Kidney (tissue), 13 donors: ENCODE measurements at regions not wholly inside any gene's neighbourhood (a gene's known extent, or its start where the extent isn't known, plus 50 kb on each side); places are given as distances from the start of the nearest gene placed in this dataset.

ENCODE experiments used
- DNase-seq, 5 donors: peaks; one replicate each; pipeline ENCODE4 v3.0.0-alpha.2; 2013 to 2020
- FAIRE-seq: peaks from 2 replicates; lab custom pipeline; 2012; peaks lifted over from hg19 to GRCh38; lab: Jason Lieb, UNC
- H3K27ac ChIP-seq, 2 donors: one replicate each; pipeline ENCODE4 v1.7.0; 2013; ENCODE audit warnings: low read depth in 2 of 2, low read length in 2 of 2, inconsistent platforms in 1 of 2
- H3K27me3 ChIP-seq: one replicate; pipeline ENCODE4 v1.7.1; 2013; ENCODE audit warnings: low read length, inconsistent platforms; ENCODE audit not compliant: control insufficient read depth, insufficient read depth
- H3K36me3 ChIP-seq, 3 donors: one replicate each; pipeline versions ENCODE4 v1.7.0 to v1.7.1; 2013; ENCODE audit warnings: low read length in 3 of 3, control low read depth in 1 of 3, inconsistent platforms in 1 of 3; ENCODE audit not compliant: insufficient read depth in 3 of 3, control insufficient read depth in 2 of 3
- H3K4me1 ChIP-seq, 3 donors: one replicate each; pipeline versions ENCODE4 v1.7.0 to v1.7.1; 2013; ENCODE audit warnings: low read length in 3 of 3, inconsistent platforms in 1 of 3, low read depth in 1 of 3; ENCODE audit not compliant: control insufficient read depth in 2 of 3, insufficient read depth in 2 of 3
- H3K4me3 ChIP-seq, 3 donors: one replicate each; pipeline versions ENCODE4 v1.7.0 to v1.8.1; 2013; ENCODE audit warnings: low read length in 3 of 3, control low read depth in 1 of 3, inconsistent platforms in 1 of 3
- H3K9ac ChIP-seq, 3 donors: one replicate each; pipeline versions ENCODE4 v1.7.0 to v1.7.1; 2013; ENCODE audit warnings: low read length in 3 of 3, control low read depth in 1 of 3, inconsistent platforms in 1 of 3
- H3K9me3 ChIP-seq, 3 donors: one replicate each; pipeline versions ENCODE4 v1.7.0 to v1.7.1; 2013; ENCODE audit warnings: low read length in 3 of 3, control low read depth in 1 of 3, inconsistent platforms in 1 of 3; ENCODE audit not compliant: control insufficient read depth in 2 of 3, insufficient read depth in 1 of 3
- CTCF ChIP-seq: IDR thresholded peaks from 3 replicates; pipeline ENCODE4 v1.5.1; 2012; ENCODE audit warnings: mild to moderate bottlenecking, moderate library complexity, borderline replicate concordance; ENCODE audit not compliant: insufficient read depth; ENCODE audit errors: extremely low read depth
- intact Hi-C: fragments of 100-400 bp; cut with DNase I; formaldehyde crosslinking; loops from one replicate; pipeline ENCODE4 v1.11.1; 2022
- donor health status: control.
- donor health status: control.
- donor health status: control.
- donor health status: control.
- donor health status: control.
- donor health status: DM: yes; HTN: yes; CAD: no.
- donor health status: Normal renal cell carcinoma (clear cell type).

- Histone ChIP-seq H3K4me3 (no peak overlapping the region), H3K27me3 (no peaks in the 10 kb centered on the region), H3K27ac (no peak overlapping the region), H3K9ac (no peak overlapping the region), H3K9me3 (no peaks in the 10 kb centered on the region), H3K4me1 (no peaks in the 10 kb centered on the region), H3K36me3 (no peaks in the 10 kb centered on the region)
- FAIRE-seq = no peak
- no peak for TF ChIP-seq CTCF
- intact Hi-C loops = no loop called here
- no peak for DNase-seq
Measured at GRCh38 chr11:24070435-24070834, 426.4 kb upstream of the LUZP2 start.

GRCh38 chr11:24078018-24078417 lies 418.8 kb upstream of the LUZP2 start:
- intact Hi-C loops = no loop called here
- FAIRE-seq = no peak
- no peak for TF ChIP-seq CTCF

GRCh38 chr11:24082241-24082640 lies 414.6 kb upstream of the LUZP2 start:
- Histone ChIP-seq H3K27ac (no peak overlapping the region), H3K4me3 (no peak overlapping the region), H3K9me3 (no peaks in the 10 kb centered on the region), H3K9ac (no peak overlapping the region), H3K4me1 (no peaks in the 10 kb centered on the region), H3K27me3 (no peaks in the 10 kb centered on the region), H3K36me3 (no peaks in the 10 kb centered on the region)
- intact Hi-C loops = no loop called here
- no peak for DNase-seq
- FAIRE-seq = no peak
- no peak for TF ChIP-seq CTCF

More at GRCh38 chr11:24078018-24078417, 418.8 kb upstream of the LUZP2 start:
- Histone ChIP-seq H3K9ac (no peak overlapping the region), H3K9me3 (no peaks in the 10 kb centered on the region), H3K36me3 (no peaks in the 10 kb centered on the region), H3K27me3 (no peaks in the 10 kb centered on the region), H3K27ac (no peak overlapping the region), H3K4me1 (no peaks in the 10 kb centered on the region), H3K4me3 (no peak overlapping the region)
- no peak for DNase-seq

- no peak overlapping the region for H3K4me3 ChIP-seq
- no peaks in the 10 kb centered on the region for H3K27me3 ChIP-seq
- no peak for DNase-seq
- no peaks in the 10 kb centered on the region for H3K4me1 ChIP-seq
- H3K36me3 ChIP-seq = no peaks in the 10 kb centered on the region
- no peak overlapping the region for H3K27ac ChIP-seq
- H3K9me3 ChIP-seq = no peaks in the 10 kb centered on the region
- H3K9ac ChIP-seq = no peak overlapping the region
- intact Hi-C loops = no loop called here
- TF ChIP-seq CTCF = no peak
- FAIRE-seq = no peak
Measured at GRCh38 chr11:24082860-24083259, 414.0 kb upstream of the LUZP2 start.
